HG02678 (cell line): ENCODE measurements at regions not wholly inside any gene's neighbourhood (a gene's known extent, or its start where the extent isn't known, plus 50 kb on each side); places are given as distances from the start of the nearest gene placed in this dataset.
"Not testable (repeated sequence)": the region's sequence is repeated elsewhere in the genome, so short reads cannot be mapped to it uniquely, and the experiment has no call there.

Experiments used
- ATAC-seq: cut with Tn5 transposase; IDR thresholded peaks from one replicate; pipeline ENCODE4 v1.9.1; 2021; ENCODE audit warnings: mild to moderate bottlenecking, moderate library complexity; ENCODE audit not compliant: unreplicated experiment

DNA sequence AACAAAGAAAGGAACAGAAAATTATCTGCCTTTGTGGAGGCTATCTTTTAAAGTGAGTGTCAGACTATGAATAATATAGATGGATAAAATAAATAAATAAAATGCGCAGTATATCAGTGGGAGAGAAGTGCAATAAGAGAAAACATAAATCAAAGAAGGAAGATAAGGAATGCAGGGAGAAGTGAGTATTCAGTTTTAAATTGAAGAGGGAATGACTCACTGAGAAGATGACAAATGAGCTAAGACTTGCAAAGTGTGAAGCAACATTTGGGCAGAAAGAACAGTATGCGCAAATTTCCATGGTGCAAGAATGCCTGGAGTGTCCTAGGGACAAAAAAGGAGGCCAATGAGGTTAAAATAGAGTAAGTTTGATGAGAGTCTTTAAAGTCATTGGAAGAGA, 1300.1 kb upstream of the ALCAM start:
- no peak for ATAC-seq

GRCh38 chr3:104069114-104069513, 1297.6 kb upstream of the ALCAM start:
- no peak for ATAC-seq

DNA sequence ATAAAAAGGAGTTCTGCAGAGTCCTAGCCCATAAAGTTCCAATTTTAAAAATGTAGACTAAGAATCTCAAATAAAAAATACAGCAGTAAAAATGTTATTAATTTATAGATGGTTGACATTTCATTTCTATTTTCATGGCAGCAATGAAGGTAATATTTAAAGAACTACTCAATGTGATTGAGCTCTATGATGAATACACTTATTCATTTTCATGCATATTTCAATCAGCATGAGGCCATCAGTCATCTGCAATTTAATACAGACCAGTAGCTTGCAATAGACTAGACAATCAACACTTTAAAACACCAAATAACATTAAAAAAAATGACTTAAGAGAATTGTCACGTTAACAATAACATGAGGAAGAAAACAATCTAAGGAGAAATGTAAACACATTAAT, 1295.8 kb upstream of the ALCAM start:
- no peak for ATAC-seq

GRCh38 chr3:104080088-104080626, 1286.6 kb upstream of the ALCAM start:
- ATAC-seq = no peak

GRCh38 chr3:104088738-104089137, 1278.0 kb upstream of the ALCAM start:
- no peak for ATAC-seq

GRCh38 chr3:104089987-104090386, 1276.7 kb upstream of the ALCAM start:
- not testable (repeated sequence) for ATAC-seq

DNA sequence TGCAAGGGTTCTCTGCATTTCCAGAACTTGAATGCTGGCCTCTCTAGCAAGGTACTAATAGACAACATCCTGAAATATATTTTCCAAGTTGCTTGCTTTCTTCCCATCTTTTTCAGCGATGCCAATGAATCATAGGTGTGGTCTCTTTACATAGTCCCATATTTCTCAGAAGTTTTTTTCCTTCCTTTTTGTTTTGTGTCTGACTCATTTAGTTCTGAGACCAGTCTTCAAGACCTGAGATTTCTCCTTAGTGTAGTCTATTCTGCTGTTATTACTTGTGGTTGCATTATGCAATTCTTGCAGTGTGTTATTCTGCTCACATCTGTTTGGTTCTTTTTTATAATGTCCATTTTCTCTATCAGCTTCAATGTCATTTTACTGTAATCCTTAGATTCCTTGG, 1265.0 kb upstream of the ALCAM start:
- ATAC-seq = no peak

- peak; percentile 93 for ATAC-seq
Observed at GRCh38 chr3:104102386-104102785, 1264.3 kb upstream of the ALCAM start.

GRCh38 chr3:104106276-104106675, 1260.4 kb upstream of the ALCAM start:
- ATAC-seq = no peak

- no peak for ATAC-seq
Observed at GRCh38 chr3:104108522-104108921, 1258.2 kb upstream of the ALCAM start.

DNA sequence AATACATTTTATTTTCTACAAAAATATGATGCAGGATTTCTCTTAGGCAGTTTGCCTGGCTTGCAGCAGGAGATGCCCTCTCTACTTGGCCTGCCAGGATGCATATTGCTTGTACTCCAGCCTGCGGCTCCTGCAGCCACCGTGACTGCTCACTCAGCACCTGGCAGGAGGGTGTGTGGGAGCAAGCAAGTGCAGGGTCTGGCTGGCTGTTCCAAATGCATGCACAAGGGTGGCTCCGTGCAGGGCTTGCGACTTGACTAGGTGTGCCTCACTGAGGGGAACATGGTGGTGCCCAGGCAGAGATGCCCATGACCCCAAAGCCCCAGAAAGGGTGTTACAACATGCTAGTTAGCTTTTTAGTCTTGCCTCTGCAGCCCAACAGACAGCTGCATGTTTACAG, 1240.2 kb upstream of the ALCAM start:
- no peak for ATAC-seq

DNA sequence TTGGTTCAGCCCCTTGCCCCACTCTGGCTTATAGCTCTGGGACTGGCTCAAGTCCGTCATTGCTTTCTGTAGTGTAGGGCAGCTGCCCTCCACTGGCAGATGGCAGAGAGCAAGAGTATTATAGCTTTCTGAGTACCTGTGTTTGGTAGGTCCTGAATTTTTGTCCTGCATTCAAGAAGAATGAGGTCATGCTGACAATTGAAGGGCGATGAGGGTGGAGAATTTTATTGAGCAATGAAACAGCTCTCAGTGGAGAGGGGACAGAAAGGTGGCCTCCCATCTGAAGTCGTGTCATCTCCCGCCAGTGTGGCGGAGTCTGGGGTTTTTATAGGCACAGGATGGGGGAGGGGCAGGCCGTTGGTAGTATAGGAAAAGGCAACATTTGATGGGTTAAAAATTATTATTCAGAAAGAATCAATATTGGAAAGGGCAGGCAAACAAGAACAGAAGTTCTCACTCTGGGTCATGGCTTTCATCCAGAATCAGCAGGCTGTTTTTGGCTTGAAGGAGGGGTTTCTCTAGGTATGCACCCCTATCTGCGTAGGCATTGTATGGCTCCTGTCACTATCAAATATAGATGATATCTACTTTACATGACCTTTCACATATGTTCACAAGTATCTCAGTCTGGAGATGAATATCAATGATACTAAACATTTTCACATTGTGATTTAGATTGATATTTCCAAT, 1239.7 kb upstream of the ALCAM start:
- ATAC-seq = no peak

- no peak for ATAC-seq
Observed at GRCh38 chr3:104127830-104128229, 1238.9 kb upstream of the ALCAM start.

GRCh38 chr3:104132566-104133403, 1233.9 kb upstream of the ALCAM start:
- no peak for ATAC-seq

GRCh38 chr3:104133630-104134029, 1233.1 kb upstream of the ALCAM start:
- ATAC-seq = no peak

DNA sequence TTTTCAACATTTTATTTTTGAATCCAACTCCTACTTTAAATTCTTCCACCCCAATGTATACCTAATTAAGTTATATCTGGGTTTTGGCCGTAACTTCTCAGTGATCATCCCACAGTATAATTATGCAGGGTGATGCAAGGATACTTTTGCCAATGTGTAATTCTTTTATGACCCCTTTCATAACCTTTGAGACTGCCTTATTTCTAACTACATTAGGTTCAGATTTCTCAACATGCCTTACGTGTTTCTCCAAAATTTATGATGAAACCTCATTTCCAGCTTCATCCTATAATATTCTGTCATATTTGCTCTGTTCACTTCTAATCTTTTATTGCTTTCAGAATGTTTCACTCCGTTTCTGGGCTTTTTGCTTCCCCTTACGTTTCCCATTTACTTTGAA, 1229.6 kb upstream of the ALCAM start:
- no peak for ATAC-seq

DNA sequence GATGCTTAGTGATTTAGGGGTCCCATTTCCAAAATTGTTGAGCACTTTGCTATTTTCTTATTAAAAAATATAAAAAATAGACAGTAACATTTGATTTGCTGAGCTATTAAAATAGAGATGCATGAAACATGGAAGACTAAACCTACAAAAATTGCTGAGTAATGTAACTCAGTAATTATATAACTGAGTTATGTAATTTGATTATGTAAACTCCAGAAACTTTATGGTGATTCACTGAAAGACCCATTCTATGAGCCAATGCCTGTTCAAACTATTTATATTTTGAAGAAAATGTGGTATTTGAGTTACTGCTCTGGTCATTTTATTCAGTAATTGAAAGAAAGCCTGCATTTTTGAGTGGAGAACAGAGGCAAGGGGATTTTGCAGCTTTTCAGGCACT, 1221.5 kb upstream of the ALCAM start:
- no peak for ATAC-seq

GRCh38 chr3:104149154-104149553, 1217.6 kb upstream of the ALCAM start:
- ATAC-seq = no peak

DNA sequence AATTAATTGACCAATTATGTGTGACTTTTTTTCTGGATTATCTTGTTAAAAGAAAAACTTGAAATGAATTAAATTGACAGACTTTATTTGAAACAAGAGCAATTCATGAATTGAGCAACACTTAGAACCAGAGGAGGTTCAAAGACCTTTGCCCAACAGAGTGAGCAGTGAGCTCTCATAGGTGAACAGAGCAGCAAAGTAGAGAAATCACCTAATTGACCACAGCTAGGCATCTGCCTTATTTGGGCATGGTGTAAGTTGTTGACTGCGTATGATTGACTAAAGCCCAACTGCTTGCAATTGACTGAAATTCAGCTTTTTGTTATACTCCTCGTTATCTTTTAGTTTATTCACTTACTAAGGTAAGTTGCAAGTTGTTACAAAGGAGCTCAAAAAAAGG, 1216.0 kb upstream of the ALCAM start:
- no peak for ATAC-seq

DNA sequence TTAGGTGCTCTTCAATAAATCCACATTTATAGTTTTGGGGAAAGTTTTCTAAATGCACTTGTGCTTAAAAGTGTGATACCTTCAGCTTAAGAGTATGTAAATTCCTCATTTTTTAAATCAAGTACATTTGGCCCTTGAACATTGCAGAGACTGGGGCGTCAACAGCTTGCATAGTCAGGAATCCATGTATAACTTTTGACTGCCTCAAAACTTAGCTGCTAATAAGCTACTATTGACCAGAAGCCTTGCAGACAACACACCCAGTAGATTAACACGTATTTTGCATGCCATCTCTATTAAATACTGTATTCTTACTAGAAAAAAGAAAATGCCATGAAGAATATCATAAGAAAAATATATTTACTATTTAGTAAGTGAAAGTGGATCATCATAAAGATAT, 1211.8 kb upstream of the ALCAM start:
- ATAC-seq = no peak

DNA sequence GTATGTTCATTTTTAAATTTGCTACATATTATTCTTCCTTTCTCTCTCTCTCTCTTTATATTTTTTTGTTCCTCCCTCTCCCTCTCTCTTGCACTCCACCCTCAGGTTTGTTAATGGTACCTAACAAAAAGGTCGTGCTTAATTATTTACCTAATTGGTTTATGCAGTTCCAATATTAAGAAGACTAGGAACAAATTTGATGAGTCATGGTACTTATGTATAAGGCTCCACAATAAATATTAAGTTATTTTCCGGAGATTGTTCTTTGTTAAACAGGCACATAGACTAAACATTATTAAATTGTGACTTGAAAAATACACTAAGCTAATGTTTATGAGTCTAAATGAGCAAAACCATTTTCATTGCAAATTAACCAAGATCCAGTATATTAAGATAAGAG, 1200.8 kb upstream of the ALCAM start:
- no peak for ATAC-seq

- no peak for ATAC-seq
Observed at GRCh38 chr3:104168386-104168785, 1198.3 kb upstream of the ALCAM start.
